GM12878 (cell line): ENCODE measurements at regions not wholly inside any gene's neighbourhood (a gene's known extent, or its start where the extent isn't known, plus 50 kb on each side); places are given as distances from the start of the nearest gene placed in this dataset.

ENCODE experiments used
- ATAC-seq: fragments of 200-7000 bp; cut with Tn5 transposase; 3 replicates; pipeline ENCODE4 v1.9.1; 2020; ENCODE audit warnings: mild to moderate bottlenecking, moderate library complexity
- BruUV-seq: library from RNA; stranded (reverse); fragments of 400-500 nt; replicated peaks from 2 replicates; lab custom pipeline; 2021; lab: Mats Ljungman, UMichigan
- CTCF ChIA-PET: fragments of 300-600 bp; sonication (Branson Sonifier 250); formaldehyde crosslinking; extraction: SDS; loops from one replicate; lab custom pipeline; 2021; ENCODE audit warnings: inconsistent platforms; lab: Yijun Ruan, JAX
- POLR2A ChIA-PET: fragments of 350-600 bp; formaldehyde crosslinking; extraction: SDS; loops from one replicate; lab custom pipeline; 2021; ENCODE audit warnings: inconsistent platforms; lab: Charles Lee
- RAD21 ChIA-PET: fragments of 300-600 bp; sonication (Branson Sonifier 250); formaldehyde crosslinking; loops from one replicate; lab custom pipeline; 2023; ENCODE audit warnings: antibody characterized with exemption; ENCODE audit not compliant: unreplicated experiment; lab: Charles Lee
- SMC1A ChIA-PET: fragments of 300-600 bp; sonication (Branson Sonifier 250); formaldehyde crosslinking; loops from one replicate; lab custom pipeline; 2023; ENCODE audit not compliant: unreplicated experiment, uncharacterized antibody; lab: Charles Lee
- DNase-seq: peaks from one replicate; pipeline ENCODE4 v3.0.0-alpha.2; 2011; ENCODE audit warnings: low read depth, low spot score
- FAIRE-seq: peaks from 3 replicates; lab custom pipeline; 2011; peaks lifted over from hg19 to GRCh38; lab: Jason Lieb, UNC
- H2AFZ ChIP-seq: 2 replicates; pipeline ENCODE4 v1.6.0; 2011; ENCODE audit warnings: low read depth, low read length, control low read depth; ENCODE audit not compliant: control insufficient read depth
- H3K27ac ChIP-seq: 2 replicates; pipeline ENCODE4 v1.5.1; 2011; ENCODE audit warnings: control low read depth; ENCODE audit not compliant: control insufficient read depth, insufficient read depth
- H3K27me3 ChIP-seq, 2 experiments: replicated peaks in 1 of 2; 2 replicates each; pipeline versions ENCODE4 v1.6.0 to v1.6.1; 2011; ENCODE audit warnings: low read length in 1 of 2; ENCODE audit not compliant: control insufficient read depth in 2 of 2, insufficient read depth in 2 of 2
- H3K36me3 ChIP-seq, 2 experiments: 2 replicates each; pipeline ENCODE4 v1.5.1; 2011; ENCODE audit warnings: low read length in 1 of 2; ENCODE audit not compliant: control insufficient read depth in 2 of 2, insufficient read depth in 2 of 2
- H3K4me1 ChIP-seq: 2 replicates; pipeline ENCODE4 v1.6.1; 2011; ENCODE audit warnings: mild to moderate bottlenecking, low read length, moderate library complexity, mixed read lengths; ENCODE audit not compliant: control insufficient read depth, insufficient read depth
- H3K4me2 ChIP-seq: 2 replicates; pipeline ENCODE4 v1.6.0; 2011; ENCODE audit warnings: control low read depth; ENCODE audit not compliant: control insufficient read depth, insufficient read depth
- H3K4me3 ChIP-seq: fragments of 200-600 bp; sonication (generic); 2 replicates; pipeline ENCODE4 v1.5.1; 2016
- H3K79me2 ChIP-seq: 2 replicates; pipeline ENCODE4 v1.6.0; 2011; ENCODE audit warnings: low read length; ENCODE audit not compliant: control insufficient read depth, insufficient read depth
- H3K9ac ChIP-seq: 2 replicates; pipeline ENCODE4 v1.8.0; 2011; ENCODE audit warnings: low read length, control low read depth, mixed read lengths; ENCODE audit not compliant: control insufficient read depth, insufficient read depth
- H3K9me3 ChIP-seq: replicated peaks from 3 replicates; pipeline ENCODE4 v1.5.1; 2011; ENCODE audit warnings: mild to moderate bottlenecking, low read length; ENCODE audit not compliant: control insufficient read depth, insufficient read depth
- H4K20me1 ChIP-seq: 2 replicates; pipeline ENCODE4 v1.6.0; 2011; ENCODE audit not compliant: control insufficient read depth, insufficient read depth
- FOXM1 ChIP-seq: IDR thresholded peaks from 2 replicates; pipeline ENCODE4 v1.6.1; 2012; ENCODE audit warnings: low read depth, mild to moderate bottlenecking, inconsistent platforms, low read length, moderate library complexity
- NR2C1 ChIP-seq: fragments of 450-650 bp; IDR thresholded peaks from 2 replicates; pipeline ENCODE4 v1.6.1; 2017; ENCODE audit warnings: antibody characterized with exemption, mild to moderate bottlenecking, moderate library complexity
- RFX5 ChIP-seq: IDR thresholded peaks from 2 replicates; pipeline ENCODE4 v1.6.1; 2011; ENCODE audit warnings: low read depth, low read length, improper control_type of control experiment
- TCF12 ChIP-seq: IDR thresholded peaks from 2 replicates; pipeline ENCODE4 v1.6.1; 2011; ENCODE audit warnings: low read depth, mild to moderate bottlenecking, low read length
- WGBS: methylation state at CpG from one replicate; pipeline ENCODE4 v1.1.6; 2016; ENCODE audit warnings: low lambda C conversion rate; ENCODE audit not compliant: insufficient replicate concordance, insufficient coverage; ENCODE audit errors: missing lambda C conversion rate; 5-methylcytosine and 5-hydroxymethylcytosine counted together
- in situ Hi-C: fragments of 300-500 bp; cut with MboI; formaldehyde crosslinking; loops from 9 replicates; pipeline ENCODE4 v1.14.3; 2018; ENCODE audit warnings: mixed read lengths
- intact Hi-C: fragments of 100-400 bp; cut with micrococcal nuclease; formaldehyde crosslinking; loops from one replicate; pipeline ENCODE4 v1.14.2; 2022; ENCODE audit not compliant: unreplicated experiment
- TF ChIP-seq, protein P1 (sequence below): fragments of 450-650 bp; IDR thresholded peaks from 2 replicates; pipeline ENCODE4 v1.6.1; 2017; ENCODE audit warnings: mild to moderate bottlenecking, moderate library complexity

DNA sequence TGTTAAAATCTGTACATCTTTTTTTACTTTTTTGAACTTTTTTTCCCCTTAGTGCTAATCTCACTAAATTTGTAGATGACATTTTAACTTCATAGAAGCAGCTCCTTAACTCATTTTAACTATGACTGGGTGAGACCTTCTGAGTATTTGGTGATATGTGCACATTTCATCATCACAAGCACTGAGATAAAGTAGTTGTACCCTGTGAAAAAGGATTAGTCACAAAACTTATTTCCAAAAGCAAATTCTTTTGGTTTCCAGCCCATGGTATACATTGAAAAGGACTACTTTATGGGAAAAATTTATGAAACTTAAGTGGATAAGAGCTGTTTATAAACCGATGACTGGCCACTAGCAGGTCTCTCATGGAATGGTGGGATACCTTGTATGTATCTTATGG, 581.5 kb downstream of the PLCL1 start:
- Histone ChIP-seq H3K4me1 (no peaks in the 10 kb centered on the region), H3K36me3 (no peaks in the 10 kb centered on the region), H3K9ac (no peak overlapping the region), H2AFZ (no peak overlapping the region), H3K27ac (no peak overlapping the region), H3K27me3 (peaks cover 0 to 4% of the 10 kb centered on the region in 2 experiments; a peak in 2 of 4 replicates), H4K20me1 (no peaks in the 10 kb centered on the region; the same call in 1 of the 2 replicates), H3K79me2 (no peaks in the 10 kb centered on the region), H3K4me2 (no peak overlapping the region), H3K4me3 (no peak overlapping the region), H3K9me3 (no peaks in the 10 kb centered on the region)
- ChIA-PET POLR2A (no interaction called here), RAD21 (no interaction called here), CTCF (no interaction called here), SMC1A (interaction anchor here (1.0 kb wide), 1 partner anchor 1102 kb away, joined by 3 read pairs; no protein-coding TSS in a partner anchor)
- ATAC-seq (no peak), FAIRE-seq (no peak), DNase-seq (no peak)
- in situ Hi-C loops (no loop called here), intact Hi-C loops (no loop called here)
- TF ChIP-seq FOXM1 (no peak), TCF12 (no peak), NR2C1 (no peak), RFX5 (no peak)
- TF ChIP-seq, protein P1, sequence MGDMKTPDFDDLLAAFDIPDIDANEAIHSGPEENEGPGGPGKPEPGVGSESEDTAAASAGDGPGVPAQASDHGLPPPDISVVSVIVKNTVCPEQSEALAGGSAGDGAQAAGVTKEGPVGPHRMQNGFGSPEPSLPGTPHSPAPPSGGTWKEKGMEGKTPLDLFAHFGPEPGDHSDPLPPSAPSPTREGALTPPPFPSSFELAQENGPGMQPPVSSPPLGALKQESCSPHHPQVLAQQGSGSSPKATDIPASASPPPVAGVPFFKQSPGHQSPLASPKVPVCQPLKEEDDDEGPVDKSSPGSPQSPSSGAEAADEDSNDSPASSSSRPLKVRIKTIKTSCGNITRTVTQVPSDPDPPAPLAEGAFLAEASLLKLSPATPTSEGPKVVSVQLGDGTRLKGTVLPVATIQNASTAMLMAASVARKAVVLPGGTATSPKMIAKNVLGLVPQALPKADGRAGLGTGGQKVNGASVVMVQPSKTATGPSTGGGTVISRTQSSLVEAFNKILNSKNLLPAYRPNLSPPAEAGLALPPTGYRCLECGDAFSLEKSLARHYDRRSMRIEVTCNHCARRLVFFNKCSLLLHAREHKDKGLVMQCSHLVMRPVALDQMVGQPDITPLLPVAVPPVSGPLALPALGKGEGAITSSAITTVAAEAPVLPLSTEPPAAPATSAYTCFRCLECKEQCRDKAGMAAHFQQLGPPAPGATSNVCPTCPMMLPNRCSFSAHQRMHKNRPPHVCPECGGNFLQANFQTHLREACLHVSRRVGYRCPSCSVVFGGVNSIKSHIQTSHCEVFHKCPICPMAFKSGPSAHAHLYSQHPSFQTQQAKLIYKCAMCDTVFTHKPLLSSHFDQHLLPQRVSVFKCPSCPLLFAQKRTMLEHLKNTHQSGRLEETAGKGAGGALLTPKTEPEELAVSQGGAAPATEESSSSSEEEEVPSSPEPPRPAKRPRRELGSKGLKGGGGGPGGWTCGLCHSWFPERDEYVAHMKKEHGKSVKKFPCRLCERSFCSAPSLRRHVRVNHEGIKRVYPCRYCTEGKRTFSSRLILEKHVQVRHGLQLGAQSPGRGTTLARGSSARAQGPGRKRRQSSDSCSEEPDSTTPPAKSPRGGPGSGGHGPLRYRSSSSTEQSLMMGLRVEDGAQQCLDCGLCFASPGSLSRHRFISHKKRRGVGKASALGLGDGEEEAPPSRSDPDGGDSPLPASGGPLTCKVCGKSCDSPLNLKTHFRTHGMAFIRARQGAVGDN = no peak
- WGBS = 5% methylated on average over 1 of the region's 1 CpG
- BruUV-seq = no TSS peak
